Vagina (tissue), 2 donors: ENCODE measurements at regions not wholly inside any gene's neighbourhood (a gene's known extent, or its start where the extent isn't known, plus 50 kb on each side); places are given as distances from the start of the nearest gene placed in this dataset.

Experiments used
- DNase-seq, 2 donors: peaks; one replicate each; pipeline ENCODE4 v3.0.0-alpha.2; 2017; ENCODE audit errors: extremely low spot score in 2 of 2
- H3K27ac ChIP-seq: fragments of 200-600 bp; sonication (generic); one replicate; pipeline ENCODE4 v1.5.1; 2019
- H3K27me3 ChIP-seq: fragments of 200-600 bp; sonication (generic); one replicate; pipeline ENCODE4 v1.5.1; 2019
- H3K36me3 ChIP-seq, 2 donors: fragments of 200-600 bp; sonication (generic); one replicate each; pipeline ENCODE4 v1.5.1; 2017 to 2019
- H3K4me1 ChIP-seq: fragments of 200-600 bp; sonication (generic); one replicate; pipeline ENCODE4 v1.5.1; 2019
- H3K4me3 ChIP-seq, 2 donors: fragments of 200-600 bp; sonication (generic); 1 replicate in 1 of 2; 2 replicates in 1 of 2; pipeline ENCODE4 v1.5.1; 2016 to 2019
- H3K9me3 ChIP-seq: fragments of 200-600 bp; sonication (generic); one replicate; pipeline ENCODE4 v1.5.1; 2019
- CTCF ChIP-seq, 3 experiments: fragments of 450-650 bp in 2 of 3; fragments of 200-600 bp in 1 of 3; sonication (generic) in 1 of 3; IDR thresholded peaks; one replicate each; pipeline ENCODE4 v1.5.1; 2017 to 2019; ENCODE audit warnings: antibody characterized with exemption in 3 of 3, mild to moderate bottlenecking in 2 of 3, moderate library complexity in 2 of 3
- POLR2A ChIP-seq, 2 donors: fragments of 450-650 bp; IDR thresholded peaks; one replicate each; pipeline ENCODE4 v1.6.1; 2017; ENCODE audit warnings: antibody characterized with exemption in 2 of 2, mild to moderate bottlenecking in 2 of 2, moderate library complexity in 2 of 2
- POLR2AphosphoS5 ChIP-seq, 2 donors: sonication (generic); formaldehyde crosslinking; IDR thresholded peaks; one replicate each; pipeline ENCODE4 v1.9.0; 2017; ENCODE audit warnings: antibody characterized with exemption in 2 of 2, mild to moderate bottlenecking in 2 of 2, low read depth in 1 of 2; ENCODE audit not compliant: insufficient read depth in 1 of 2
- intact Hi-C: fragments of 100-400 bp; cut with DNase I; formaldehyde crosslinking; loops from one replicate; pipeline ENCODE4 v1.15.1; 2023

DNA sequence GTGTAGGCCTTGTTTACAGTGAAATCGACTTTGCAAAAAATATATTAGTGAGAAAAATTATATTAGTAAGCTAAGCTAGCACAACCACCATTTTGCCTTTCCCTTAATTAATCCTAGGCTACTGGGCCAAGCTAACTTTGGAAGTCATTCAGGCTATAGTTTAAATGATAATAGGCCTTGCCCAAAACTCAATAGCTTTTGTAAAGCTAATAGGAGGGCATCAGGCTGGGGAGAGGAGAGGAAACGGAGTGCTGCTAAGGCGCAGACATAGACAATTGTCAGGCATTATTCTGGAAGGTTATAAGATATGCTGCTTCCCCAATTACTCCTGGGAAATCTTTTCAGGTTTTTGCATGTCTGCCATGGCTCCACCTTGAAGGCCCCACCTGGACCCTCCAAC, 1286.0 kb downstream of the NSUN3 start:
- no peak for TF ChIP-seq POLR2A (IDR thresholded peaks at IDR 0.05)
- no peak for TF ChIP-seq CTCF (IDR thresholded peaks at IDR 0.05)
- no peak for TF ChIP-seq POLR2AphosphoS5 (IDR thresholded peaks at IDR 0.05; ENCODE audit: insufficient read depth in 1 of 2, low read depth in 1 of 2)
- intact Hi-C loops: no loop called here
- Histone ChIP-seq H3K27me3 (no peaks in the 10 kb centered on the region), H3K4me3 (no peak overlapping the region), H3K36me3 (no peaks in the 10 kb centered on the region), H3K27ac (no peak overlapping the region), H3K9me3 (no peaks in the 10 kb centered on the region), H3K4me1 (no peaks in the 10 kb centered on the region)
- DNase-seq: no peak

- no peaks in the 10 kb centered on the region for H3K27me3 ChIP-seq
- intact Hi-C loops: no loop called here
Observed at GRCh38 chr3:95350049-95350448, 1287.2 kb downstream of the NSUN3 start.

GRCh38 chr3:95351158-95351557, 1288.3 kb downstream of the NSUN3 start:
- no peak for DNase-seq
- Histone ChIP-seq H3K27ac (no peak overlapping the region), H3K9me3 (no peaks in the 10 kb centered on the region), H3K4me3 (no peak overlapping the region), H3K36me3 (no peaks in the 10 kb centered on the region), H3K27me3 (no peaks in the 10 kb centered on the region), H3K4me1 (no peaks in the 10 kb centered on the region)
- no peak for TF ChIP-seq CTCF (IDR thresholded peaks at IDR 0.05)
- TF ChIP-seq POLR2AphosphoS5 (IDR thresholded peaks at IDR 0.05; ENCODE audit: insufficient read depth in 1 of 2, low read depth in 1 of 2): no peak
- no peak for TF ChIP-seq POLR2A (IDR thresholded peaks at IDR 0.05)
- intact Hi-C loops: no loop called here

More at GRCh38 chr3:95350049-95350448, 1287.2 kb downstream of the NSUN3 start:
- Histone ChIP-seq H3K4me3 (no peak overlapping the region), H3K9me3 (no peaks in the 10 kb centered on the region), H3K36me3 (no peaks in the 10 kb centered on the region), H3K4me1 (no peaks in the 10 kb centered on the region), H3K27ac (no peak overlapping the region)
- DNase-seq: no peak
- TF ChIP-seq CTCF (IDR thresholded peaks at IDR 0.05) (no peak), POLR2AphosphoS5 (IDR thresholded peaks at IDR 0.05; ENCODE audit: insufficient read depth in 1 of 2, low read depth in 1 of 2) (no peak), POLR2A (IDR thresholded peaks at IDR 0.05) (no peak)

GRCh38 chr3:95352471-95352870, 1289.6 kb downstream of the NSUN3 start:
- Histone ChIP-seq H3K4me3 (no peak overlapping the region), H3K9me3 (no peaks in the 10 kb centered on the region), H3K4me1 (no peaks in the 10 kb centered on the region), H3K27ac (no peak overlapping the region), H3K36me3 (no peaks in the 10 kb centered on the region), H3K27me3 (no peaks in the 10 kb centered on the region)
- no peak for DNase-seq
- intact Hi-C loops: no loop called here
- no peak for TF ChIP-seq POLR2AphosphoS5 (IDR thresholded peaks at IDR 0.05; ENCODE audit: insufficient read depth in 1 of 2, low read depth in 1 of 2)
- no peak for TF ChIP-seq POLR2A (IDR thresholded peaks at IDR 0.05)
- no peak for TF ChIP-seq CTCF (IDR thresholded peaks at IDR 0.05)

DNA sequence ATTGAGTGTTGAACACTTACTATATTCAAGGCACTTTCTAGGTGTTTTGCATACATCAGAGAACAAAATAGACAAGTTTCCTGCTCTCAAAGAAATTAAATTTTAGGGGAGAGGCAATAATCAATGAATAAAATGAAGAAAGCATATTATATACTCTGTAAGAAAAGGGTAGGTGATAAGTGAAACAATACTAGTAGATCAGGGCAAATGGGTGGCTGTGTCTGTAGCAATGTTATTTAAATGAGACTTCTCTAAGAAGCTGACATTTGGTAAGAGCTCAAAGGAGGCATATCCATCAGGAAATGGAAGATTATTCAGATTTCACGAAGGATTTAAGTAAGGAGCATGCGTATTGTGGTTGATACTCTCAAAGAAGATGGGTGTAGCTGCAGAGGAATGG, 1291.6 kb downstream of the NSUN3 start:
- Histone ChIP-seq H3K4me3 (no peak overlapping the region), H3K36me3 (no peaks in the 10 kb centered on the region), H3K27me3 (no peaks in the 10 kb centered on the region), H3K27ac (no peak overlapping the region), H3K9me3 (no peaks in the 10 kb centered on the region), H3K4me1 (no peaks in the 10 kb centered on the region)
- TF ChIP-seq POLR2A (IDR thresholded peaks at IDR 0.05) (no peak), POLR2AphosphoS5 (IDR thresholded peaks at IDR 0.05; ENCODE audit: insufficient read depth in 1 of 2, low read depth in 1 of 2) (no peak)
- DNase-seq: no peak
- intact Hi-C loops: no loop called here
